A673 (cell line): ENCODE measurements at regions not wholly inside any gene's neighbourhood (a gene's known extent, or its start where the extent isn't known, plus 50 kb on each side); places are given as distances from the start of the nearest gene placed in this dataset.

ENCODE experiments used
- BruUV-seq: library from RNA; stranded (reverse); fragments of 400-500 nt; replicated peaks from 2 replicates; lab custom pipeline; 2021; lab: Mats Ljungman, UMichigan
- CTCF ChIA-PET: fragments of 300-600 bp; sonication (Branson Sonifier 250); formaldehyde crosslinking; loops from one replicate; lab custom pipeline; 2022; ENCODE audit warnings: antibody characterized with exemption; lab: Charles Lee
- POLR2A ChIA-PET: fragments of 300-600 bp; sonication (Branson Sonifier 250); formaldehyde crosslinking; loops from one replicate; lab custom pipeline; 2022; ENCODE audit warnings: antibody characterized with exemption; ENCODE audit not compliant: low non-redundant PET; lab: Charles Lee
- DNase-seq: peaks from one replicate; pipeline ENCODE4 v3.0.0-alpha.2; 2015; ENCODE audit warnings: low spot score
- H3K27ac ChIP-seq: fragments of 200-600 bp; sonication (generic); 2 replicates; pipeline ENCODE4 v1.5.1; 2016; ENCODE audit warnings: mixed run types, low read depth, mild to moderate bottlenecking, mixed read lengths, antibody characterized with exemption, low read length; ENCODE audit not compliant: poor library complexity, severe bottlenecking
- H3K27me3 ChIP-seq: fragments of 200-600 bp; sonication (generic); replicated peaks from 2 replicates; pipeline ENCODE4 v1.6.1; 2017; ENCODE audit warnings: mixed run types, low read depth, mild to moderate bottlenecking, mixed read lengths, antibody characterized with exemption, low read length; ENCODE audit not compliant: insufficient read depth, poor library complexity
- H3K36me3 ChIP-seq: fragments of 200-600 bp; sonication (generic); 2 replicates; pipeline ENCODE4 v1.6.1; 2016; ENCODE audit warnings: mixed run types, mild to moderate bottlenecking, mixed read lengths, antibody characterized with exemption, low read length; ENCODE audit not compliant: insufficient read depth, poor library complexity, severe bottlenecking
- H3K4me1 ChIP-seq: fragments of 200-600 bp; sonication (generic); 2 replicates; pipeline ENCODE4 v1.6.1; 2017; ENCODE audit warnings: mixed run types, mild to moderate bottlenecking, mixed read lengths, antibody characterized with exemption, low read length; ENCODE audit not compliant: insufficient read depth, poor library complexity, severe bottlenecking
- H3K4me3 ChIP-seq: fragments of 200-600 bp; sonication (generic); 2 replicates; pipeline ENCODE4 v1.5.1; 2016; ENCODE audit warnings: low read depth, mixed run types, mild to moderate bottlenecking, mixed read lengths, low read length; ENCODE audit not compliant: poor library complexity, severe bottlenecking
- H3K9me3 ChIP-seq: fragments of 200-600 bp; sonication (generic); 2 replicates; pipeline ENCODE4 v1.6.1; 2016; ENCODE audit warnings: mixed run types, low read depth, mild to moderate bottlenecking, mixed read lengths, antibody characterized with exemption, low read length; ENCODE audit not compliant: poor library complexity, severe bottlenecking
- CTCF ChIP-seq: fragments of 300-800, 200-600 bp; sonication (generic); conservative IDR thresholded peaks from 2 replicates; pipeline ENCODE4 v1.5.1; 2017; ENCODE audit warnings: low read depth, mild to moderate bottlenecking, antibody characterized with exemption, low read length, moderate library complexity, mixed read lengths
- EZH2 ChIP-seq: fragments of 200-600 bp; sonication (generic); IDR thresholded peaks from 2 replicates; pipeline ENCODE4 v1.6.1; 2017; ENCODE audit warnings: borderline replicate concordance, low read depth, mild to moderate bottlenecking, mixed read lengths, antibody characterized with exemption, low read length; ENCODE audit not compliant: poor library complexity, severe bottlenecking
- intact Hi-C: fragments of 100-400 bp; cut with micrococcal nuclease; formaldehyde crosslinking; loops from one replicate; pipeline ENCODE4 v1.10.0; 2022; ENCODE audit not compliant: unreplicated experiment

GRCh38 chr1:94315552-94316116 lies 78.2 kb upstream of the ARHGAP29 start:
- no peak overlapping the region for H3K27ac ChIP-seq
- CTCF ChIA-PET, result no interaction called here
- intact Hi-C loops, result no loop called here

GRCh38 chr1:94314222-94314858 lies 77.0 kb upstream of the ARHGAP29 start:
- no TSS peak for BruUV-seq
- no peaks in the 10 kb centered on the region for H3K36me3 ChIP-seq
- H3K4me1 ChIP-seq, result no peaks in the 10 kb centered on the region
- H3K4me3 ChIP-seq, result no peak overlapping the region
- intact Hi-C loops, result no loop called here
- TF ChIP-seq EZH2, result no peak
- no peak for TF ChIP-seq CTCF
- ChIA-PET CTCF (no interaction called here), POLR2A (no interaction called here)
- H3K27ac ChIP-seq, result no peak overlapping the region
- H3K27me3 ChIP-seq, result no peaks in the 10 kb centered on the region
- H3K9me3 ChIP-seq, result no peaks in the 10 kb centered on the region
- DNase-seq, result no peak

More at GRCh38 chr1:94315552-94316116, 78.2 kb upstream of the ARHGAP29 start:
- POLR2A ChIA-PET, result no interaction called here
- no peak for TF ChIP-seq EZH2
- no peak for TF ChIP-seq CTCF
- H3K36me3 ChIP-seq, result no peaks in the 10 kb centered on the region
- BruUV-seq, result no TSS peak
- no peaks in the 10 kb centered on the region for H3K9me3 ChIP-seq
- H3K27me3 ChIP-seq, result no peaks in the 10 kb centered on the region
- no peak overlapping the region for H3K4me3 ChIP-seq
- H3K4me1 ChIP-seq, result no peaks in the 10 kb centered on the region
- DNase-seq, result no peak

- no peak overlapping the region for H3K27ac ChIP-seq
- intact Hi-C loops, result no loop called here
- no peak overlapping the region for H3K4me3 ChIP-seq
- no peaks in the 10 kb centered on the region for H3K4me1 ChIP-seq
- no peak for DNase-seq
- no peaks in the 10 kb centered on the region for H3K36me3 ChIP-seq
- ChIA-PET CTCF (interaction anchor here (0.6 kb wide), 1 partner anchor 204 kb away, joined by 4 read pairs; no protein-coding TSS in a partner anchor), POLR2A (interaction anchor here (0.6 kb wide), 1 partner anchor 239 kb away, joined by 10 read pairs; no protein-coding TSS in a partner anchor)
- no peaks in the 10 kb centered on the region for H3K27me3 ChIP-seq
- H3K9me3 ChIP-seq, result no peaks in the 10 kb centered on the region
- BruUV-seq, result no TSS peak
- TF ChIP-seq EZH2 (no peak), CTCF (no peak)
Observed at GRCh38 chr1:94310570-94311270, 73.3 kb upstream of the ARHGAP29 start.
